K562 (cell line): ENCODE measurements at regions not wholly inside any gene's neighbourhood (a gene's known extent, or its start where the extent isn't known, plus 50 kb on each side); places are given as distances from the start of the nearest gene placed in this dataset.

Source experiments
- ATAC-seq: fragments of 200-7000 bp; cut with Tn5 transposase; 3 replicates; pipeline ENCODE4 v1.9.1; 2020; ENCODE audit warnings: moderate library complexity
- BruUV-seq: library from RNA; stranded (reverse); fragments of 400-500 nt; replicated peaks from 2 replicates; lab custom pipeline; 2021; lab: Mats Ljungman, UMichigan
- CTCF ChIA-PET: fragments of 300-600 bp; formaldehyde crosslinking; extraction: SDS; loops from one replicate; lab custom pipeline; 2021; ENCODE audit warnings: low intra/inter-chr PET ratio; lab: Yijun Ruan, JAX
- POLR2A ChIA-PET: fragments of 300-600, 350-650 bp; sonication (Branson Sonifier 250); formaldehyde crosslinking; extraction: SDS; loops from one replicate; lab custom pipeline; 2021; ENCODE audit warnings: antibody characterized with exemption, inconsistent platforms; lab: Yijun Ruan, JAX
- DNase-seq, 4 experiments: peaks; one replicate each; pipeline versions ENCODE4 v3.0.0 to v3.0.0-alpha.2; 2011 to 2018; ENCODE audit warnings: low spot score in 3 of 4, mixed read lengths in 3 of 4; ENCODE audit errors: extremely low read depth in 1 of 4
- FAIRE-seq: peaks from 2 replicates; lab custom pipeline; 2011; peaks lifted over from hg19 to GRCh38; lab: Jason Lieb, UNC
- H2AFZ ChIP-seq: 2 replicates; pipeline ENCODE4 v1.6.0; 2011; ENCODE audit warnings: low read depth, low read length, control low read depth, inconsistent platforms
- H3K27ac ChIP-seq: fragments of 200-600 bp; 3 replicates; pipeline ENCODE4 v1.8.0; 2011; ENCODE audit warnings: low read depth, mild to moderate bottlenecking, control low read depth, inconsistent platforms, low read length, moderate library complexity, mixed read lengths; ENCODE audit errors: extremely low read depth
- H3K27me3 ChIP-seq, 2 experiments: fragments of 300-600 bp in 1 of 2; 2 replicates in 1 of 2; 3 replicates in 1 of 2; pipeline versions ENCODE4 v1.6.0 to v1.8.0; 2011; ENCODE audit warnings: inconsistent platforms in 2 of 2, low read length in 2 of 2, mild to moderate bottlenecking in 1 of 2, mixed read lengths in 1 of 2, moderate library complexity in 1 of 2; ENCODE audit not compliant: control insufficient read depth in 2 of 2, insufficient read depth in 2 of 2
- H3K36me3 ChIP-seq: fragments of 300-600 bp; 3 replicates; pipeline ENCODE4 v1.8.0; 2011; ENCODE audit warnings: mild to moderate bottlenecking, low read length, inconsistent platforms; ENCODE audit not compliant: control insufficient read depth, insufficient read depth
- H3K4me1 ChIP-seq, 2 experiments: fragments of 200-600 bp in 1 of 2; replicated peaks in 1 of 2; 2 replicates in 1 of 2; 3 replicates in 1 of 2; pipeline versions ENCODE4 v1.5.1 to v1.8.0; 2011; ENCODE audit warnings: inconsistent platforms in 2 of 2, low read length in 2 of 2, mild to moderate bottlenecking in 1 of 2, mixed read lengths in 1 of 2, moderate library complexity in 1 of 2; ENCODE audit not compliant: control insufficient read depth in 2 of 2, insufficient read depth in 2 of 2
- H3K4me2 ChIP-seq: 2 replicates; pipeline ENCODE4 v1.6.1; 2011; ENCODE audit warnings: low read length, control low read depth, inconsistent platforms, mixed read lengths; ENCODE audit not compliant: insufficient read depth
- H3K4me3 ChIP-seq: fragments of 200-600 bp; sonication (generic), shearing (Covaris generic); 2 replicates; pipeline ENCODE4 v1.5.1; 2016; ENCODE audit warnings: control low read depth, inconsistent platforms
- H3K79me2 ChIP-seq: fragments of 200-600 bp; 3 replicates; pipeline ENCODE4 v1.8.0; 2011; ENCODE audit warnings: low read length, inconsistent platforms; ENCODE audit not compliant: control insufficient read depth, insufficient read depth
- H3K9ac ChIP-seq, 2 experiments: 2 replicates each; pipeline versions ENCODE4 v1.6.0 to v1.6.1; 2011; ENCODE audit warnings: low read depth in 2 of 2, low read length in 2 of 2, control low read depth in 1 of 2, inconsistent platforms in 1 of 2, mild to moderate bottlenecking in 1 of 2, mixed read lengths in 1 of 2; ENCODE audit not compliant: insufficient read depth in 1 of 2
- H3K9me1 ChIP-seq: one replicate; pipeline ENCODE4 v1.6.0; 2011; ENCODE audit warnings: inconsistent platforms, mild to moderate bottlenecking, low read length, moderate library complexity; ENCODE audit not compliant: control insufficient read depth, insufficient read depth
- H3K9me3 ChIP-seq: replicated peaks from 2 replicates; pipeline ENCODE4 v1.5.1; 2011; ENCODE audit warnings: low read depth, low read length, inconsistent platforms; ENCODE audit not compliant: control insufficient read depth, insufficient read depth
- H4K20me1 ChIP-seq: replicated peaks from 2 replicates; pipeline ENCODE4 v1.6.1; 2011; ENCODE audit warnings: low read length, inconsistent platforms, mixed read lengths; ENCODE audit not compliant: control insufficient read depth, insufficient read depth
- CTCF ChIP-seq, 3 experiments: IDR thresholded peaks in 2 of 3; conservative IDR thresholded peaks in 1 of 3; 2 replicates each; pipeline ENCODE4 v1.5.1; 2011 to 2012; ENCODE audit warnings: low read length in 3 of 3, mild to moderate bottlenecking in 3 of 3, control low read depth in 2 of 3, improper control_type of control experiment in 1 of 3, inconsistent platforms in 1 of 3, low read depth in 1 of 3, mixed read lengths in 1 of 3, moderate library complexity in 1 of 3; ENCODE audit not compliant: insufficient read depth in 2 of 3
- USF2 ChIP-seq: sonication (generic); formaldehyde crosslinking; IDR thresholded peaks from 2 replicates; pipeline ENCODE4 v1.5.0; 2020; ENCODE audit warnings: missing genetic modification reagents
- WGBS: fragments of 100-300 bp; shearing (Covaris generic); methylation state at CpG from one replicate; pipeline ENCODE4 v1.1.6; 2016; ENCODE audit warnings: low coverage, mixed read lengths; ENCODE audit not compliant: insufficient coverage; ENCODE audit errors: missing lambda C conversion rate; 5-methylcytosine and 5-hydroxymethylcytosine counted together
- in situ Hi-C: fragments of 300-500 bp; cut with MboI; formaldehyde crosslinking; loops from 4 replicates; pipeline ENCODE4 v1.15.0; 2018; ENCODE audit warnings: inconsistent platforms, mixed read lengths
- intact Hi-C: fragments of 100-400 bp; cut with micrococcal nuclease; formaldehyde crosslinking; loops from 2 replicates; pipeline ENCODE4 v1.14.2; 2022

GRCh38 chr22:49213731-49214352 is 613.8 kb downstream of the BRD1 start:
- no peaks in the 10 kb centered on the region; the same call in 1 of the 2 replicates for H3K9me3 ChIP-seq
- in situ Hi-C loops, result no loop called here
- 0 out of 6 replicates have a peak, but pooled peaks of 1 of the 3 experiments have one; percentile 3 for TF ChIP-seq CTCF (IDR thresholded peaks at IDR 0.05 in 2 of 3, conservative IDR thresholded peaks at IDR 0.05 in 1 of 3; ENCODE audit: insufficient read depth in 2 of 3, low read depth in 1 of 3, low read length in 3 of 3)
- TF ChIP-seq USF2, result no peak
- H4K20me1 ChIP-seq, result no peaks in the 10 kb centered on the region
- H3K27me3 ChIP-seq, result no peaks in the 10 kb centered on the region
- ATAC-seq, result no peak
- no peaks in the 10 kb centered on the region for H3K9me1 ChIP-seq
- no peak for DNase-seq
- WGBS, result 0% methylated on average over 17 of the region's 18 CpGs
- intact Hi-C loops, result no loop called here
- H3K79me2 ChIP-seq, result no peaks in the 10 kb centered on the region
- H3K4me1 ChIP-seq, result no peaks in the 10 kb centered on the region
- H3K4me2 ChIP-seq, result no peak overlapping the region
- no TSS peak for BruUV-seq
- H3K27ac ChIP-seq, result no peak overlapping the region
- POLR2A ChIA-PET, result no interaction called here
- no peak overlapping the region for H2AFZ ChIP-seq
- no peaks in the 10 kb centered on the region for H3K36me3 ChIP-seq
- H3K9ac ChIP-seq, result no peak overlapping the region
- CTCF ChIA-PET, result no interaction called here
- H3K4me3 ChIP-seq, result no peak overlapping the region
- no peak for FAIRE-seq
